Non-pigmented ciliary epithelial cell (primary cell): ENCODE measurements at regions not wholly inside any gene's neighbourhood (a gene's known extent, or its start where the extent isn't known, plus 50 kb on each side); places are given as distances from the start of the nearest gene placed in this dataset.

Experiments used
- DNase-seq: peaks from one replicate; pipeline ENCODE4 v3.0.0-alpha.2; 2010; ENCODE audit warnings: low read depth

GRCh38 chr13:106173346-106173745, 362.1 kb downstream of the EFNB2 start:
- no peak for DNase-seq

GRCh38 chr13:106172176-106172905, 363.1 kb downstream of the EFNB2 start:
- no peak for DNase-seq

- no peak for DNase-seq
Observed at GRCh38 chr13:106163426-106163825, 372.0 kb downstream of the EFNB2 start.

- DNase-seq = no peak
Observed at GRCh38 chr13:106161146-106161545, 374.3 kb downstream of the EFNB2 start.

- DNase-seq = no peak
Observed at GRCh38 chr13:106159295-106160195, 375.9 kb downstream of the EFNB2 start.

- DNase-seq = peak; percentile 97
Observed at GRCh38 chr13:106156468-106156867, 379.0 kb downstream of the EFNB2 start.

GRCh38 chr13:106155411-106155810, 380.1 kb downstream of the EFNB2 start:
- no peak for DNase-seq

- DNase-seq = no peak
Observed at GRCh38 chr13:106153876-106154275, 381.6 kb downstream of the EFNB2 start.

GRCh38 chr13:106153041-106153440, 382.4 kb downstream of the EFNB2 start:
- no peak for DNase-seq

- no peak for DNase-seq
Observed at GRCh38 chr13:106152047-106152446, 383.4 kb downstream of the EFNB2 start.

- DNase-seq = peak; percentile 96
Observed at GRCh38 chr13:106151056-106151699, 384.3 kb downstream of the EFNB2 start.

GRCh38 chr13:106145997-106146864, 389.2 kb downstream of the EFNB2 start:
- no peak for DNase-seq

- DNase-seq = no peak
Observed at GRCh38 chr13:106145070-106145469, 390.4 kb downstream of the EFNB2 start.

GRCh38 chr13:106143930-106144709, 391.3 kb downstream of the EFNB2 start:
- no peak for DNase-seq

- DNase-seq = peak; percentile 31
Observed at GRCh38 chr13:106143392-106143791, 392.1 kb downstream of the EFNB2 start.

GRCh38 chr13:106140476-106140875, 395.0 kb downstream of the EFNB2 start:
- DNase-seq = no peak

- no peak for DNase-seq
Observed at GRCh38 chr13:106139942-106140341, 395.5 kb downstream of the EFNB2 start.

GRCh38 chr13:106139377-106139776, 396.1 kb downstream of the EFNB2 start:
- no peak for DNase-seq

- no peak for DNase-seq
Observed at GRCh38 chr13:106138620-106139019, 396.8 kb downstream of the EFNB2 start.

GRCh38 chr13:106133025-106133424, 402.4 kb downstream of the EFNB2 start:
- peak; percentile 67 for DNase-seq

GRCh38 chr13:106132216-106132615, 403.2 kb downstream of the EFNB2 start:
- DNase-seq = no peak
